WTC11 (cell line): ENCODE measurements at regions not wholly inside any gene's neighbourhood (a gene's known extent, or its start where the extent isn't known, plus 50 kb on each side); places are given as distances from the start of the nearest gene placed in this dataset.

ENCODE experiments used
- ATAC-seq: fragments of 200-7000 bp; cut with Tn5 transposase; 2 replicates; pipeline ENCODE4 v1.10.0; 2021; ENCODE audit warnings: mild to moderate bottlenecking, moderate library complexity
- CTCF ChIA-PET: fragments of 300-600 bp; sonication (Branson Sonifier 250); formaldehyde crosslinking; loops from one replicate; lab custom pipeline; 2021; ENCODE audit warnings: antibody characterized with exemption; lab: Charles Lee
- POLR2A ChIA-PET: fragments of 350-600 bp; sonication (Branson Sonifier 250); formaldehyde crosslinking; loops from one replicate; lab custom pipeline; 2021; ENCODE audit warnings: antibody characterized with exemption; lab: Charles Lee
- DNase-seq: peaks from one replicate; pipeline ENCODE4 v3.0.0; 2021; ENCODE audit warnings: low spot score
- H3K27ac Mint-ChIP-seq: 2 replicates; pipeline ENCODE4 v1.8.0; 2021; ENCODE audit warnings: mixed read lengths
- H3K27me3 Mint-ChIP-seq: 2 replicates; pipeline ENCODE4 v1.8.0; 2021; ENCODE audit warnings: low read depth, mild to moderate bottlenecking, moderate library complexity, mixed read lengths
- H3K36me3 Mint-ChIP-seq: 2 replicates; pipeline ENCODE4 v1.8.0; 2021; ENCODE audit warnings: mixed read lengths
- H3K4me1 Mint-ChIP-seq: 2 replicates; pipeline ENCODE4 v1.8.0; 2022; ENCODE audit warnings: mixed read lengths
- H3K4me3 Mint-ChIP-seq: 2 replicates; pipeline ENCODE4 v1.8.0; 2021; ENCODE audit warnings: mild to moderate bottlenecking, moderate library complexity, mixed read lengths
- H3K9me3 Mint-ChIP-seq: 2 replicates; pipeline ENCODE4 v1.8.0; 2021; ENCODE audit warnings: mixed read lengths
- ATF1 ChIP-seq: sonication (generic); formaldehyde crosslinking; IDR thresholded peaks from 2 replicates; pipeline ENCODE4 v1.8.1; 2023; ENCODE audit warnings: mild to moderate bottlenecking, moderate library complexity, missing genetic modification reagents
- ATF2 ChIP-seq: sonication (generic); formaldehyde crosslinking; IDR thresholded peaks from 2 replicates; pipeline ENCODE4 v1.8.1; 2022; ENCODE audit warnings: low read depth, missing genetic modification reagents, borderline replicate concordance
- CDX4 ChIP-seq: fragments of 250-450 bp; sonication (Bioruptor Pico); IDR thresholded peaks from 2 replicates; pipeline ENCODE4 v1.9.0; 2021; ENCODE audit warnings: moderate library complexity, mild to moderate bottlenecking, inconsistent platforms, borderline replicate concordance
- CREM ChIP-seq: sonication (generic); formaldehyde crosslinking; IDR thresholded peaks from 2 replicates; pipeline ENCODE4 v1.8.1; 2022; ENCODE audit warnings: mild to moderate bottlenecking, missing genetic modification reagents, moderate library complexity
- CTCF ChIP-seq: fragments of 200-600 bp; IDR thresholded peaks from 2 replicates; pipeline ENCODE4 v1.8.0; 2022; ENCODE audit warnings: antibody characterized with exemption
- E2F4 ChIP-seq: sonication (generic); formaldehyde crosslinking; IDR thresholded peaks from 2 replicates; pipeline ENCODE4 v1.8.1; 2022; ENCODE audit warnings: low read depth, mild to moderate bottlenecking, moderate library complexity, missing genetic modification reagents, borderline replicate concordance
- FOXP4 ChIP-seq: sonication (generic); formaldehyde crosslinking; IDR thresholded peaks from 2 replicates; pipeline ENCODE4 v1.8.0; 2022; ENCODE audit warnings: mild to moderate bottlenecking, missing genetic modification reagents
- GRHL2 ChIP-seq: fragments of 250-450 bp; sonication (Bioruptor Pico); IDR thresholded peaks from 2 replicates; pipeline ENCODE4 v1.8.0; 2022; ENCODE audit warnings: mild to moderate bottlenecking, moderate library complexity; ENCODE audit not compliant: insufficient replicate concordance, severe bottlenecking
- HMGA2 ChIP-seq: fragments of 250-450 bp; sonication (Bioruptor Pico); IDR thresholded peaks from 2 replicates; pipeline ENCODE4 v1.4.0; 2021; ENCODE audit warnings: mild to moderate bottlenecking, moderate library complexity
- JAZF1 ChIP-seq: fragments of 250-450 bp; sonication (Bioruptor Pico); IDR thresholded peaks from 2 replicates; pipeline ENCODE4 v1.9.0; 2021; ENCODE audit warnings: moderate library complexity, mild to moderate bottlenecking, inconsistent platforms
- KAT7 ChIP-seq: sonication (generic); formaldehyde crosslinking; IDR thresholded peaks from 2 replicates; pipeline ENCODE4 v1.8.1; 2023; ENCODE audit warnings: missing genetic modification reagents, mild to moderate bottlenecking, borderline replicate concordance
- MAX ChIP-seq: sonication (generic); formaldehyde crosslinking; IDR thresholded peaks from 2 replicates; pipeline ENCODE4 v1.8.0; 2022; ENCODE audit warnings: mild to moderate bottlenecking, missing genetic modification reagents
- NFATC4 ChIP-seq: fragments of 250-450 bp; sonication (Bioruptor Pico); IDR thresholded peaks from 2 replicates; pipeline ENCODE4 v1.9.0; 2021; ENCODE audit warnings: mild to moderate bottlenecking
- NFE2L1 ChIP-seq: sonication (generic); formaldehyde crosslinking; IDR thresholded peaks from 2 replicates; pipeline ENCODE4 v1.8.1; 2023; ENCODE audit warnings: missing genetic modification reagents
- NR2C2 ChIP-seq: sonication (generic); formaldehyde crosslinking; IDR thresholded peaks from 2 replicates; pipeline ENCODE4 v1.8.0; 2022; ENCODE audit warnings: mild to moderate bottlenecking, missing genetic modification reagents
- NR3C1 ChIP-seq: sonication (generic); formaldehyde crosslinking; conservative IDR thresholded peaks from 2 replicates; pipeline ENCODE4 v1.8.1; 2023; ENCODE audit warnings: low read depth, mild to moderate bottlenecking, missing genetic modification reagents
- RORB ChIP-seq: fragments of 250-450 bp; sonication (Bioruptor Pico); IDR thresholded peaks from 2 replicates; pipeline ENCODE4 v1.9.0; 2021; ENCODE audit warnings: mild to moderate bottlenecking
- SMAD4 ChIP-seq: sonication (generic); formaldehyde crosslinking; IDR thresholded peaks from 2 replicates; pipeline ENCODE4 v1.8.0; 2022; ENCODE audit warnings: mild to moderate bottlenecking, missing genetic modification reagents
- ZNF416 ChIP-seq: fragments of 250-450 bp; sonication (Bioruptor Pico); IDR thresholded peaks from 2 replicates; pipeline ENCODE4 v1.9.0; 2021; ENCODE audit warnings: mild to moderate bottlenecking, inconsistent platforms
- ZNF425 ChIP-seq: fragments of 250-450 bp; sonication (Bioruptor Pico); conservative IDR thresholded peaks from 2 replicates; pipeline ENCODE4 v1.9.0; 2021; ENCODE audit warnings: mild to moderate bottlenecking
- ZNF512 ChIP-seq: sonication (generic); formaldehyde crosslinking; IDR thresholded peaks from 2 replicates; pipeline ENCODE4 v1.8.1; 2022; ENCODE audit warnings: missing genetic modification reagents, borderline replicate concordance

- CTCF ChIA-PET, result interaction anchor here (2.0 to 2.3 kb wide), 2 partner anchors 8 to 10 kb away, joined by 6 to 7 read pairs; no protein-coding TSS in a partner anchor
- Mint-ChIP-seq H3K4me1 (no peaks in the 10 kb centered on the region), H3K27me3 (no peaks in the 10 kb centered on the region), H3K27ac (no peak overlapping the region), H3K4me3 (no peak overlapping the region), H3K9me3 (no peaks in the 10 kb centered on the region; the same call in 1 of the 2 replicates), H3K36me3 (no peaks in the 10 kb centered on the region)
- ATAC-seq (no peak), DNase-seq (no peak)
- POLR2A ChIA-PET, result no interaction called here
- TF ChIP-seq NFATC4 (CRISPR knock-in tag), result no peak
- no peak for TF ChIP-seq JAZF1 (CRISPR knock-in tag)
- TF ChIP-seq NR3C1 (CRISPR knock-in tag), result no peak
- no peak for TF ChIP-seq NR2C2
- no peak for TF ChIP-seq ZNF512
- no peak for TF ChIP-seq ATF2
- TF ChIP-seq GRHL2, result no peak
- no peak for TF ChIP-seq CDX4 (CRISPR knock-in tag)
- no peak for TF ChIP-seq MAX (CRISPR knock-in tag)
- TF ChIP-seq NFE2L1 (CRISPR knock-in tag), result no peak
- TF ChIP-seq ZNF425 (CRISPR knock-in tag), result no peak
- TF ChIP-seq ATF1 (CRISPR knock-in tag), result no peak
- no peak for TF ChIP-seq SMAD4
These were observed 95.3 kb downstream of the EDN3 start for GRCh38 chr20:59395729-59396128.

GRCh38 chr20:59398537-59399205 is 98.3 kb downstream of the EDN3 start:
- ATAC-seq (no peak), DNase-seq (no peak)
- Mint-ChIP-seq H3K27ac (no peak overlapping the region), H3K9me3 (no peaks in the 10 kb centered on the region), H3K36me3 (no peaks in the 10 kb centered on the region), H3K4me3 (no peak overlapping the region), H3K27me3 (no peaks in the 10 kb centered on the region), H3K4me1 (no peaks in the 10 kb centered on the region)
- POLR2A ChIA-PET, result interaction anchor here (0.9 kb wide), 1 partner anchor 149 kb away, joined by 4 read pairs; no protein-coding TSS in a partner anchor
- CTCF ChIA-PET, result no interaction called here
- TF ChIP-seq ZNF416 (CRISPR knock-in tag) (no peak), FOXP4 (no peak), KAT7 (no peak), E2F4 (CRISPR knock-in tag) (no peak), ZNF425 (CRISPR knock-in tag) (no peak), NR3C1 (CRISPR knock-in tag) (no peak), GRHL2 (no peak), HMGA2 (CRISPR knock-in tag) (no peak), RORB (no peak), CREM (no peak), CTCF (no peak)
